RWPE2 (cell line): ENCODE measurements at regions not wholly inside any gene's neighbourhood (a gene's known extent, or its start where the extent isn't known, plus 50 kb on each side); places are given as distances from the start of the nearest gene placed in this dataset.

Experiments used
- ATAC-seq: fragments of 200-7000 bp; cut with Tn5 transposase; 3 replicates; pipeline ENCODE4 v1.9.1; 2021; ENCODE audit warnings: low read depth
- DNase-seq: peaks from one replicate; pipeline ENCODE4 v3.0.0-alpha.2; 2020; ENCODE audit warnings: low spot score
- H3K27ac ChIP-seq: fragments of 450-650 bp; 2 replicates; pipeline ENCODE4 v1.5.1; 2017; ENCODE audit warnings: mild to moderate bottlenecking; ENCODE audit not compliant: poor library complexity, severe bottlenecking
- H3K27me3 ChIP-seq: fragments of 250-450 bp; sonication (Bioruptor Pico); 2 replicates; pipeline ENCODE4 v1.5.1; 2021; ENCODE audit warnings: mild to moderate bottlenecking, moderate library complexity; ENCODE audit not compliant: insufficient read depth, poor library complexity, severe bottlenecking
- H3K36me3 ChIP-seq: fragments of 250-450 bp; sonication (Bioruptor Pico); 2 replicates; pipeline ENCODE4 v1.5.1; 2020; ENCODE audit warnings: low read depth, mild to moderate bottlenecking, moderate library complexity
- H3K4me1 ChIP-seq: fragments of 250-450 bp; sonication (Bioruptor Pico); 2 replicates; pipeline ENCODE4 v1.5.1; 2021; ENCODE audit warnings: mild to moderate bottlenecking, moderate library complexity; ENCODE audit not compliant: insufficient read depth, poor library complexity, severe bottlenecking
- H3K4me3 ChIP-seq: fragments of 250-450 bp; sonication (Bioruptor Pico); 2 replicates; pipeline ENCODE4 v1.5.1; 2021; ENCODE audit warnings: mild to moderate bottlenecking, moderate library complexity; ENCODE audit not compliant: severe bottlenecking
- H3K9me3 ChIP-seq: fragments of 250-450 bp; sonication (Bioruptor Pico); 2 replicates; pipeline ENCODE4 v1.5.1; 2021; ENCODE audit warnings: mild to moderate bottlenecking, moderate library complexity; ENCODE audit not compliant: severe bottlenecking
- CTCF ChIP-seq: fragments of 450-650 bp; IDR thresholded peaks from one replicate; pipeline ENCODE4 v1.5.1; 2017; ENCODE audit warnings: mild to moderate bottlenecking, moderate library complexity; ENCODE audit not compliant: poor library complexity, severe bottlenecking

- TF ChIP-seq CTCF: no peak
- peaks cover 14% of the 10 kb centered on the region for H3K4me1 ChIP-seq
- ATAC-seq: no peak
- no peak overlapping the region for H3K4me3 ChIP-seq
- no peaks in the 10 kb centered on the region for H3K36me3 ChIP-seq
- DNase-seq: no peak
- no peaks in the 10 kb centered on the region for H3K27me3 ChIP-seq
- H3K27ac ChIP-seq: no peak overlapping the region
- H3K9me3 ChIP-seq: no peaks in the 10 kb centered on the region
These were observed 1241.8 kb upstream of the GOT2 start for GRCh38 chr16:59975953-59976352.

- peak; percentile 38 for TF ChIP-seq CTCF
- Histone ChIP-seq H3K36me3 (no peaks in the 10 kb centered on the region), H3K27me3 (no peaks in the 10 kb centered on the region), H3K27ac (no peak overlapping the region), H3K4me3 (no peak overlapping the region), H3K4me1 (peaks cover 14% of the 10 kb centered on the region), H3K9me3 (no peaks in the 10 kb centered on the region)
- ATAC-seq (peak; percentile 99), DNase-seq (peak; percentile 38)
These were observed 1239.8 kb upstream of the GOT2 start for GRCh38 chr16:59973966-59974365.

- TF ChIP-seq CTCF: no peak
- no peak for DNase-seq
These were observed 1237.1 kb upstream of the GOT2 start for GRCh38 chr16:59971264-59971663.

GRCh38 chr16:59964232-59964924, 1230.3 kb upstream of the GOT2 start:
- no peaks in the 10 kb centered on the region for H3K27me3 ChIP-seq
- no peak overlapping the region for H3K4me3 ChIP-seq
- no peak for ATAC-seq
- no peak for TF ChIP-seq CTCF
- no peaks in the 10 kb centered on the region for H3K9me3 ChIP-seq
- H3K4me1 ChIP-seq: peaks cover 9% of the 10 kb centered on the region
- H3K36me3 ChIP-seq: no peaks in the 10 kb centered on the region
- no peak overlapping the region for H3K27ac ChIP-seq
- DNase-seq: no peak

More at GRCh38 chr16:59971264-59971663, 1237.1 kb upstream of the GOT2 start:
- H3K27ac ChIP-seq: no peak overlapping the region
- 0 out of 3 replicates have a peak, but pooled peaks have one; percentile 41 for ATAC-seq
- H3K36me3 ChIP-seq: no peaks in the 10 kb centered on the region
- H3K4me3 ChIP-seq: no peak overlapping the region
- no peaks in the 10 kb centered on the region for H3K9me3 ChIP-seq
- H3K4me1 ChIP-seq: peaks cover 14% of the 10 kb centered on the region
- H3K27me3 ChIP-seq: no peaks in the 10 kb centered on the region

- Histone ChIP-seq H3K9me3 (no peaks in the 10 kb centered on the region), H3K4me1 (peaks cover 1% of the 10 kb centered on the region), H3K27me3 (no peaks in the 10 kb centered on the region), H3K27ac (no peak overlapping the region), H3K4me3 (no peak overlapping the region), H3K36me3 (no peaks in the 10 kb centered on the region)
- TF ChIP-seq CTCF: no peak
- DNase-seq (no peak), ATAC-seq (no peak)
These were observed 1225.2 kb upstream of the GOT2 start for GRCh38 chr16:59959311-59959710.
